Cardiac muscle cell (in vitro differentiated cells and primary cell): ENCODE measurements at regions not wholly inside any gene's neighbourhood (a gene's known extent, or its start where the extent isn't known, plus 50 kb on each side); places are given as distances from the start of the nearest gene placed in this dataset.

Experiments
- DNase-seq, 2 donors: peaks; one replicate each; pipeline versions ENCODE4 v3.0.0 to v3.0.0-alpha.2; 2010 to 2017; ENCODE audit warnings: low read depth in 1 of 2, low spot score in 1 of 2
- H3K27ac ChIP-seq: fragments of 200-600 bp; sonication (generic); 2 replicates; pipeline ENCODE4 v1.5.1; 2016
- H3K27me3 ChIP-seq: fragments of 200-600 bp; sonication (generic); 2 replicates; pipeline ENCODE4 v1.6.0; 2016; ENCODE audit warnings: control low read depth
- H3K36me3 ChIP-seq: fragments of 200-600 bp; sonication (generic); 2 replicates; pipeline ENCODE4 v1.5.1; 2016; ENCODE audit warnings: control low read depth
- H3K4me1 ChIP-seq: fragments of 200-600 bp; sonication (generic); 2 replicates; pipeline ENCODE4 v1.8.1; 2017; ENCODE audit warnings: low read depth, mild to moderate bottlenecking, mixed run types
- H3K4me3 ChIP-seq: fragments of 200-600 bp; sonication (generic); 2 replicates; pipeline ENCODE4 v1.5.1; 2016; ENCODE audit warnings: mild to moderate bottlenecking
- H3K9me3 ChIP-seq: fragments of 200-600 bp; sonication (generic); 2 replicates; pipeline ENCODE4 v1.5.1; 2017; ENCODE audit warnings: low read depth, mild to moderate bottlenecking, control low read depth
- TF ChIP-seq, protein P1 (sequence below): IDR thresholded peaks from 2 replicates; pipeline ENCODE4 v1.5.1; 2012; ENCODE audit warnings: low read depth, mild to moderate bottlenecking, low read length

DNA sequence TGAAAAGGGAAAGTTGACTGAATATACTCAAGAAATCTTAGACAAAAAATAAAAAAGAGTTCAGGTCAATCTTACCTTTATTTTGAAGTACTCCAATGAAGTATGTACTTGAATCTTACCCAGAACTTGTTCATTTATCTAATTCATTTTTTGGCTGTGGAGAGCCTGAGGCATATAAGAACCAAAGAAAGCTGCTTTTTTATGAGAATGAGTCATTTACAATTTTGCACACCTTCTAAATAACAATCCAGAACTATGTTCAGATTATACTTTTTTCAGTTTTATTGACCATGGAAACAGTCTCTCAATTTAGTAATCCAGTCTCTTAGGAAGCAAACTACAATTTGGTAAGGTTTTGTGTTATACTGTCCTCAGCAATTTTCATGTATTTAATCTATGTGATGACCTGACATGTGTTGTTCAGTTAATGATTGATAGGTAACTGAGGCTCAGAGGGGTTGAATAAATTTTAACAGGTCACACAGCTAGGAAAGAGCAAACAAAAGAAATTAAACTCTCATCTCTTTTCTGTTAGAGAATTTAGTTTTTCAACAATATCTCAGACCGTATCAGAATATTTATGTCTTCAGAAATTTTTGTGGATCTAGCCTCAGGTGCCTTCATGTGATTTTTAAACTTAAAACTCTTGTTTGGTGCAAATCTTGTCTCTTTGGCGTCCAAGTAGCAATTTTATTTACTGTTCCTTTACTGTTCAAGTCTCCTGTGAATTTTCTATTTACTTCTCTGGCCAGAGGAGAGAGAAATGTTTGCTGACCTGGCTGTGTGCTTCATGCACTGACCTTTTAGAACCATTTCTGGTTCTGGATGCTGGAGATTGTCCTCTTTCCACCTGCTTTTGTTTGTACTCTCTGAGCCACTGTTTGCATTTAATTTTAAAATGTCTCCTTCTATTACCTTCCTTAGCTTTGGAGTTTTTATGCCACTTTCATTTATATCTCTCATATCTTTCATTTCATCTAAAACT lies 1453.4 kb downstream of the STIM2 start:
- no peaks in the 10 kb centered on the region for H3K27me3 ChIP-seq

DNA sequence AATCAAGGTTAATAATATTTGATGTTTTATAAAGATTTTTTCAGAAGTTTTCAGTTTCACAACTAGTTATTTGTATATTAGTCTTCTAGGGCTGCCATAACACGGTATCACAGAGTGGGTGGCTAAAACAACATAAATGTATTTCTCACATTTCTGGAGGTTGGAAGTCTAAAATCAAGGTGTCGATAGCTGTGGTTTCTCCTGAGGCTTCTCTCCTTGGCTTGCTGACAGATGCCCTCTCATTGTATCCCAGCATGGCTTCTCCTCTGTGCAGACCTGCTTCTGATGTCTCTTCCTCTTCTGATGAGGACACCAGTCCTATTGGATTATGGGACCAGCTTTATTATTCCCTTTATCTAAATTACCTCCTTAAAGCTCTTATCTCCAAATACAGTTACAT lies 1456.6 kb downstream of the STIM2 start:
- TF ChIP-seq, protein P1, sequence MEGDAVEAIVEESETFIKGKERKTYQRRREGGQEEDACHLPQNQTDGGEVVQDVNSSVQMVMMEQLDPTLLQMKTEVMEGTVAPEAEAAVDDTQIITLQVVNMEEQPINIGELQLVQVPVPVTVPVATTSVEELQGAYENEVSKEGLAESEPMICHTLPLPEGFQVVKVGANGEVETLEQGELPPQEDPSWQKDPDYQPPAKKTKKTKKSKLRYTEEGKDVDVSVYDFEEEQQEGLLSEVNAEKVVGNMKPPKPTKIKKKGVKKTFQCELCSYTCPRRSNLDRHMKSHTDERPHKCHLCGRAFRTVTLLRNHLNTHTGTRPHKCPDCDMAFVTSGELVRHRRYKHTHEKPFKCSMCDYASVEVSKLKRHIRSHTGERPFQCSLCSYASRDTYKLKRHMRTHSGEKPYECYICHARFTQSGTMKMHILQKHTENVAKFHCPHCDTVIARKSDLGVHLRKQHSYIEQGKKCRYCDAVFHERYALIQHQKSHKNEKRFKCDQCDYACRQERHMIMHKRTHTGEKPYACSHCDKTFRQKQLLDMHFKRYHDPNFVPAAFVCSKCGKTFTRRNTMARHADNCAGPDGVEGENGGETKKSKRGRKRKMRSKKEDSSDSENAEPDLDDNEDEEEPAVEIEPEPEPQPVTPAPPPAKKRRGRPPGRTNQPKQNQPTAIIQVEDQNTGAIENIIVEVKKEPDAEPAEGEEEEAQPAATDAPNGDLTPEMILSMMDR = no peak
- no peaks in the 10 kb centered on the region for H3K36me3 ChIP-seq
- no peak overlapping the region for H3K27ac ChIP-seq
- DNase-seq = no peak
- no peaks in the 10 kb centered on the region for H3K9me3 ChIP-seq
- H3K27me3 ChIP-seq = no peaks in the 10 kb centered on the region
- H3K4me1 ChIP-seq = no peaks in the 10 kb centered on the region
- H3K4me3 ChIP-seq = no peak overlapping the region

More for the DNA sequence above, 1453.4 kb downstream of the STIM2 start:
- TF ChIP-seq, protein P1 = no peak
- H3K27ac ChIP-seq = no peak overlapping the region
- no peak for DNase-seq
- no peaks in the 10 kb centered on the region for H3K9me3 ChIP-seq
- no peaks in the 10 kb centered on the region for H3K4me1 ChIP-seq
- no peak overlapping the region for H3K4me3 ChIP-seq
- H3K36me3 ChIP-seq = no peaks in the 10 kb centered on the region

GRCh38 chr4:28334249-28334648 lies 1473.6 kb downstream of the STIM2 start:
- Histone ChIP-seq H3K27me3 (no peaks in the 10 kb centered on the region), H3K36me3 (no peaks in the 10 kb centered on the region), H3K4me3 (no peak overlapping the region), H3K4me1 (no peaks in the 10 kb centered on the region), H3K9me3 (no peaks in the 10 kb centered on the region), H3K27ac (no peak overlapping the region)
- no peak for DNase-seq
- TF ChIP-seq, protein P1 = no peak

- Histone ChIP-seq H3K36me3 (no peaks in the 10 kb centered on the region), H3K4me3 (no peak overlapping the region), H3K9me3 (no peaks in the 10 kb centered on the region), H3K4me1 (no peaks in the 10 kb centered on the region), H3K27ac (no peak overlapping the region), H3K27me3 (no peaks in the 10 kb centered on the region)
- no peak for DNase-seq
- TF ChIP-seq, protein P1 = no peak
Measured at GRCh38 chr4:28341784-28342183, 1481.1 kb downstream of the STIM2 start.

GRCh38 chr4:28350485-28350884 lies 1489.8 kb downstream of the STIM2 start:
- H3K9me3 ChIP-seq = no peaks in the 10 kb centered on the region
- no peak overlapping the region for H3K4me3 ChIP-seq
- peak in 1 of 2 donors; percentile 19 for DNase-seq
- no peak overlapping the region for H3K27ac ChIP-seq
- no peaks in the 10 kb centered on the region for H3K27me3 ChIP-seq
- no peaks in the 10 kb centered on the region for H3K36me3 ChIP-seq
- TF ChIP-seq, protein P1 = no peak
- H3K4me1 ChIP-seq = no peaks in the 10 kb centered on the region
